ENCODE measurements at regions not wholly inside any gene's neighbourhood (a gene's known extent, or its start where the extent isn't known, plus 50 kb on each side); places are given as distances from the start of the nearest gene placed in this dataset.

DNA sequence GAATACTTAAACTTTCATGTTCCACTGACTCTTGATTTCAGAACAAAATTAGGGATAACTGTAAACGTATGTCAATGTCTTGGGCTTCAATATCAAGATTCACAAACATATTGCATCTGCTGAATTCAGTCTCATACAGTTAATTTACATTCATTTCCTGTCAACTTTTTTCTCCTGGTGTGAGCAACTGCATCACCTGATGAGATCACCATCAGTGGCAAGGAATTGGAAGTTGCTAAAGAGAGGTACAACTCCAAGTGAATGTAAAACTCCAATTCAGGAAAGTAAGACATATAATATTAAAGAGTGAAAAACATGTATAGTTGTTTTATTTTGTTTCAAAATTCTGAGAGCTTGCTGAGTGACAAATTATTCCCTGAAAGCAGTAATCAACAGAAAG, 1336.2 kb upstream of the C9orf72 start:
- TF ChIP-seq POLR2A (IDR thresholded peaks at IDR 0.05) = no peak
- TF ChIP-seq, protein P1, sequence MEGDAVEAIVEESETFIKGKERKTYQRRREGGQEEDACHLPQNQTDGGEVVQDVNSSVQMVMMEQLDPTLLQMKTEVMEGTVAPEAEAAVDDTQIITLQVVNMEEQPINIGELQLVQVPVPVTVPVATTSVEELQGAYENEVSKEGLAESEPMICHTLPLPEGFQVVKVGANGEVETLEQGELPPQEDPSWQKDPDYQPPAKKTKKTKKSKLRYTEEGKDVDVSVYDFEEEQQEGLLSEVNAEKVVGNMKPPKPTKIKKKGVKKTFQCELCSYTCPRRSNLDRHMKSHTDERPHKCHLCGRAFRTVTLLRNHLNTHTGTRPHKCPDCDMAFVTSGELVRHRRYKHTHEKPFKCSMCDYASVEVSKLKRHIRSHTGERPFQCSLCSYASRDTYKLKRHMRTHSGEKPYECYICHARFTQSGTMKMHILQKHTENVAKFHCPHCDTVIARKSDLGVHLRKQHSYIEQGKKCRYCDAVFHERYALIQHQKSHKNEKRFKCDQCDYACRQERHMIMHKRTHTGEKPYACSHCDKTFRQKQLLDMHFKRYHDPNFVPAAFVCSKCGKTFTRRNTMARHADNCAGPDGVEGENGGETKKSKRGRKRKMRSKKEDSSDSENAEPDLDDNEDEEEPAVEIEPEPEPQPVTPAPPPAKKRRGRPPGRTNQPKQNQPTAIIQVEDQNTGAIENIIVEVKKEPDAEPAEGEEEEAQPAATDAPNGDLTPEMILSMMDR (IDR thresholded peaks at IDR 0.05) = no peak
